ENCODE measurements at regions not wholly inside any gene's neighbourhood (a gene's known extent, or its start where the extent isn't known, plus 50 kb on each side); places are given as distances from the start of the nearest gene placed in this dataset.

DNA sequence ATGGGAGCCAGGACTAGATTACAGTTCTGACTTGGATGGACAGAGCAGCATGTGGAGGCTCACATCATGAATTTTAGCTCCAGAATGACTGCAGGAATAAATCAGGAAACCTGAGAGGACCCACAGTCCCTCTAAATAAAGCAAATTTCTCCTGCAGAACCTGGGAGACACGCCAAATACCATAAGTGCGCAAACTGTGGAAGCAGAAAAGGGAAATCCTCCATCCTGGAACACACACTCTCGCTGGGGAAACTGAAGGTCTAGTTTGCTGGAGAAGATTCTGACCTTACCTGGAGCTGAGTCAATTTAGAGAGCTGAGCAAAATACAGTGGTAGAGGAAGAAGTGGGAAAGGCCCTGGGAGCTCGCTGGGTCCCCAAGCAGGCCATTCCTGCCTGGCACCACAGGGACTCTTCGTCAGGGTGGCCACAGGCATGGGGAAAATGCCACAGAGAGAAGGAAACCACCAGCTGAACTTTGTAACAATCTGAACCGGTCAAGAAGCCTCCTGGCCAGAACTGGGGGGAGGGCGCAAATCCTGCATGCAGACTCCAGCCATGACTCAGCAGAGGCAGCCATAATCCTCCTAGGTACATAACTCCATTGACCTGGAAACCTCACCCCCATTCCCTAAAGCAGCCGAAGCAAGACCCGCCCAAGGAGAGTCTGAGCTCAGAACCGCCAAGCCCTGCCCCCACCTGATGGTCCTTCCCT, 390.9 kb downstream of the LRRC70 start:
- TF ChIP-seq CTCF (IDR thresholded peaks at IDR 0.05) (no peak), POLR2A (IDR thresholded peaks at IDR 0.05) (no peak)

Measured in lower leg skin (tissue), 3 donors.